Activated B cell treated with CpG ODN at 0.5 μM for 24 hours (primary cell): ENCODE measurements at regions not wholly inside any gene's neighbourhood (a gene's known extent, or its start where the extent isn't known, plus 50 kb on each side); places are given as distances from the start of the nearest gene placed in this dataset.
"Not testable (repeated sequence)": the region's sequence is repeated elsewhere in the genome, so short reads cannot be mapped to it uniquely, and the experiment has no call there.

Source experiments
- ATAC-seq: fragments of 200-7000 bp; cut with Tn5 transposase; one replicate; pipeline ENCODE4 v1.10.0; 2021; ENCODE audit warnings: low read depth, mild to moderate bottlenecking, moderate library complexity
- CTCF ChIA-PET: fragments of 350-600 bp; sonication (Branson Sonifier 250); formaldehyde crosslinking; loops from one replicate; lab custom pipeline; 2021; ENCODE audit warnings: antibody characterized with exemption; lab: Charles Lee
- POLR2A ChIA-PET: fragments of 350-600 bp; sonication (Branson Sonifier 250); formaldehyde crosslinking; loops from one replicate; lab custom pipeline; 2021; ENCODE audit warnings: antibody characterized with exemption; lab: Charles Lee
- DNase-seq: peaks from one replicate; pipeline ENCODE4 v3.0.0; 2022
- H3K27ac Mint-ChIP-seq: one replicate; pipeline ENCODE4 v1.8.0; 2020; ENCODE audit warnings: mixed read lengths
- H3K27me3 Mint-ChIP-seq: one replicate; pipeline ENCODE4 v1.8.0; 2021; ENCODE audit warnings: mixed read lengths
- H3K36me3 Mint-ChIP-seq: one replicate; pipeline ENCODE4 v1.8.0; 2021; ENCODE audit warnings: low read depth, mixed read lengths
- H3K4me1 Mint-ChIP-seq: one replicate; pipeline ENCODE4 v1.8.0; 2021; ENCODE audit warnings: mixed read lengths
- H3K4me3 Mint-ChIP-seq: one replicate; pipeline ENCODE4 v1.8.0; 2020; ENCODE audit warnings: mild to moderate bottlenecking, mixed read lengths
- H3K9me3 Mint-ChIP-seq: one replicate; pipeline ENCODE4 v1.8.0; 2020; ENCODE audit warnings: mixed read lengths
- intact Hi-C: fragments of 100-400 bp; cut with micrococcal nuclease; formaldehyde crosslinking; loops from one replicate; pipeline ENCODE4 v1.15.1; 2024

- intact Hi-C loops = loop anchor here (10.0 kb wide), 1 partner anchor 247 kb away; no protein-coding TSS in a partner anchor
- ATAC-seq, CTCF ChIA-PET, DNase-seq, H3K27ac Mint-ChIP-seq, H3K36me3 Mint-ChIP-seq, H3K4me3 Mint-ChIP-seq, H3K9me3 Mint-ChIP-seq, H3K27me3 Mint-ChIP-seq, POLR2A ChIA-PET, H3K4me1 Mint-ChIP-seq: not testable (repeated sequence)
Observed at GRCh38 chr12:9311454-9311853, 103.3 kb upstream of the PZP start.

GRCh38 chr12:9310645-9311044, 102.5 kb upstream of the PZP start:
- CTCF ChIA-PET, H3K27me3 Mint-ChIP-seq, H3K4me1 Mint-ChIP-seq, H3K4me3 Mint-ChIP-seq, POLR2A ChIA-PET, H3K27ac Mint-ChIP-seq, H3K36me3 Mint-ChIP-seq, H3K9me3 Mint-ChIP-seq, ATAC-seq, DNase-seq: not testable (repeated sequence)
- intact Hi-C loops = loop anchor here (10.0 kb wide), 1 partner anchor 246 kb away; no protein-coding TSS in a partner anchor

- H3K4me3 Mint-ChIP-seq, H3K4me1 Mint-ChIP-seq, DNase-seq, H3K36me3 Mint-ChIP-seq, H3K9me3 Mint-ChIP-seq, H3K27me3 Mint-ChIP-seq, H3K27ac Mint-ChIP-seq, POLR2A ChIA-PET, CTCF ChIA-PET: not testable (repeated sequence)
- peak; percentile 47 for ATAC-seq
- intact Hi-C loops = loop anchor here (10.0 kb wide), 1 partner anchor 245 kb away; no protein-coding TSS in a partner anchor
Observed at GRCh38 chr12:9309749-9310148, 101.6 kb upstream of the PZP start.

- CTCF ChIA-PET, DNase-seq, H3K4me3 Mint-ChIP-seq, POLR2A ChIA-PET, H3K4me1 Mint-ChIP-seq, H3K36me3 Mint-ChIP-seq, H3K9me3 Mint-ChIP-seq, ATAC-seq, intact Hi-C loops, H3K27me3 Mint-ChIP-seq, H3K27ac Mint-ChIP-seq: not testable (repeated sequence)
Observed at GRCh38 chr12:9308745-9309144, 100.5 kb upstream of the PZP start.

- H3K27me3 Mint-ChIP-seq, ATAC-seq, CTCF ChIA-PET, H3K4me1 Mint-ChIP-seq, H3K36me3 Mint-ChIP-seq, H3K9me3 Mint-ChIP-seq, intact Hi-C loops, DNase-seq, POLR2A ChIA-PET, H3K4me3 Mint-ChIP-seq, H3K27ac Mint-ChIP-seq: not testable (repeated sequence)
Observed at GRCh38 chr12:9308163-9308562, 100.0 kb upstream of the PZP start.

GRCh38 chr12:9307255-9307654, 99.1 kb upstream of the PZP start:
- H3K36me3 Mint-ChIP-seq, intact Hi-C loops, H3K27ac Mint-ChIP-seq, H3K4me3 Mint-ChIP-seq, H3K9me3 Mint-ChIP-seq, H3K27me3 Mint-ChIP-seq, ATAC-seq, DNase-seq, CTCF ChIA-PET, H3K4me1 Mint-ChIP-seq, POLR2A ChIA-PET: not testable (repeated sequence)

- H3K27ac Mint-ChIP-seq, H3K27me3 Mint-ChIP-seq, H3K4me1 Mint-ChIP-seq, CTCF ChIA-PET, intact Hi-C loops, H3K36me3 Mint-ChIP-seq, POLR2A ChIA-PET, DNase-seq, H3K9me3 Mint-ChIP-seq, ATAC-seq, H3K4me3 Mint-ChIP-seq: not testable (repeated sequence)
Observed at GRCh38 chr12:9306004-9306403, 97.8 kb upstream of the PZP start.

- ATAC-seq, H3K4me1 Mint-ChIP-seq, intact Hi-C loops, H3K27me3 Mint-ChIP-seq, H3K9me3 Mint-ChIP-seq, DNase-seq, H3K27ac Mint-ChIP-seq, H3K4me3 Mint-ChIP-seq, CTCF ChIA-PET, H3K36me3 Mint-ChIP-seq: not testable (repeated sequence)
- POLR2A ChIA-PET = interaction anchor here (0.6 kb wide), 1 partner anchor 124 kb away, joined by 3 read pairs; no protein-coding TSS in a partner anchor
Observed at GRCh38 chr12:9304540-9304939, 96.3 kb upstream of the PZP start.

- H3K4me3 Mint-ChIP-seq, H3K27ac Mint-ChIP-seq, CTCF ChIA-PET: not testable (repeated sequence)
Observed at GRCh38 chr12:9295872-9296271, 87.7 kb upstream of the PZP start.

GRCh38 chr12:9294072-9294620, 86.0 kb upstream of the PZP start:
- CTCF ChIA-PET, H3K27ac Mint-ChIP-seq, intact Hi-C loops, DNase-seq, H3K4me1 Mint-ChIP-seq, ATAC-seq, H3K36me3 Mint-ChIP-seq, POLR2A ChIA-PET, H3K9me3 Mint-ChIP-seq, H3K4me3 Mint-ChIP-seq, H3K27me3 Mint-ChIP-seq: not testable (repeated sequence)

More at GRCh38 chr12:9295872-9296271, 87.7 kb upstream of the PZP start:
- H3K36me3 Mint-ChIP-seq, H3K27me3 Mint-ChIP-seq, intact Hi-C loops, H3K4me1 Mint-ChIP-seq, DNase-seq, H3K9me3 Mint-ChIP-seq, ATAC-seq, POLR2A ChIA-PET: not testable (repeated sequence)

GRCh38 chr12:9293391-9293790, 85.2 kb upstream of the PZP start:
- POLR2A ChIA-PET, CTCF ChIA-PET, H3K4me1 Mint-ChIP-seq, intact Hi-C loops, H3K27ac Mint-ChIP-seq, ATAC-seq, DNase-seq, H3K36me3 Mint-ChIP-seq, H3K27me3 Mint-ChIP-seq, H3K9me3 Mint-ChIP-seq, H3K4me3 Mint-ChIP-seq: not testable (repeated sequence)

GRCh38 chr12:9289984-9290383, 81.8 kb upstream of the PZP start:
- intact Hi-C loops, H3K36me3 Mint-ChIP-seq, H3K9me3 Mint-ChIP-seq, CTCF ChIA-PET, DNase-seq, H3K4me3 Mint-ChIP-seq, H3K27me3 Mint-ChIP-seq, POLR2A ChIA-PET, H3K27ac Mint-ChIP-seq, ATAC-seq, H3K4me1 Mint-ChIP-seq: not testable (repeated sequence)
